Activated CD4-positive, CD25-positive, alpha-beta regulatory T cell (primary cell): ENCODE measurements at regions not wholly inside any gene's neighbourhood (a gene's known extent, or its start where the extent isn't known, plus 50 kb on each side); places are given as distances from the start of the nearest gene placed in this dataset.

ENCODE experiments used
- DNase-seq, 4 experiments: peaks; one replicate each; lab custom pipeline; 2025; lab: John Stamatoyannopoulos, UW

- DNase-seq: no peak
These were observed 71.9 kb downstream of the NAV1 start for GRCh38 chr1:201610858-201611257.

- DNase-seq: no peak
These were observed 73.7 kb downstream of the NAV1 start for GRCh38 chr1:201612645-201613044.

GRCh38 chr1:201614262-201615015, 75.5 kb downstream of the NAV1 start:
- no peak for DNase-seq

- DNase-seq: no peak
These were observed 78.2 kb downstream of the NAV1 start for GRCh38 chr1:201617157-201617556.

GRCh38 chr1:201618389-201618788, 79.5 kb downstream of the NAV1 start:
- no peak for DNase-seq

GRCh38 chr1:201618905-201619304, 80.0 kb downstream of the NAV1 start:
- DNase-seq: no peak

- DNase-seq: no peak
These were observed 80.6 kb downstream of the NAV1 start for GRCh38 chr1:201619513-201619912.

GRCh38 chr1:201622353-201622752, 83.4 kb downstream of the NAV1 start:
- DNase-seq: no peak

- DNase-seq: no peak
These were observed 83.9 kb downstream of the NAV1 start for GRCh38 chr1:201622824-201623223.

GRCh38 chr1:201624741-201625225, 85.9 kb downstream of the NAV1 start:
- no peak for DNase-seq

GRCh38 chr1:201625226-201625761, 86.4 kb downstream of the NAV1 start:
- DNase-seq: no peak

GRCh38 chr1:201625851-201626251, 86.9 kb downstream of the NAV1 start:
- no peak for DNase-seq

GRCh38 chr1:201626629-201627275, 87.8 kb downstream of the NAV1 start:
- DNase-seq: no peak

- no peak for DNase-seq
These were observed 89.6 kb downstream of the NAV1 start for GRCh38 chr1:201628490-201628889.

GRCh38 chr1:201630582-201630981, 91.7 kb downstream of the NAV1 start:
- no peak for DNase-seq

- DNase-seq: no peak
These were observed 92.1 kb downstream of the NAV1 start for GRCh38 chr1:201631037-201631436.

- DNase-seq: no peak
These were observed 93.5 kb downstream of the NAV1 start for GRCh38 chr1:201632364-201632952.

- DNase-seq: no peak
These were observed 94.4 kb downstream of the NAV1 start for GRCh38 chr1:201633297-201633696.

- DNase-seq: no peak
These were observed 94.9 kb downstream of the NAV1 start for GRCh38 chr1:201633811-201634210.

- DNase-seq: no peak
These were observed 95.3 kb downstream of the NAV1 start for GRCh38 chr1:201634261-201634660.

- DNase-seq: no peak
These were observed 97.2 kb downstream of the NAV1 start for GRCh38 chr1:201636097-201636496.

- no peak for DNase-seq
These were observed 97.6 kb downstream of the NAV1 start for GRCh38 chr1:201636510-201636971.
